ENCODE measurements at regions not wholly inside any gene's neighbourhood (a gene's known extent, or its start where the extent isn't known, plus 50 kb on each side); places are given as distances from the start of the nearest gene placed in this dataset.

- DNase-seq, result no peak
- Histone ChIP-seq H3K9me3 (no peaks in the 10 kb centered on the region), H3K36me3 (no peaks in the 10 kb centered on the region), H3K4me1 (peaks cover 0 to 23% (median 6%) of the 10 kb centered on the region in 4 donors), H3K4me3 (no peak overlapping the region), H3K27ac (peak overlapping the region in 1 of 4 donors; percentile 42), H3K27me3 (no peaks in the 10 kb centered on the region)
- 70 to 72% methylated on average over 1 of the region's 1 CpG for WGBS, 2 donors
- TF ChIP-seq POLR2AphosphoS5 (IDR thresholded peaks at IDR 0.05) (peak in 3 of 4 donors; percentile 63 to 82 (median 66)), POLR2A (IDR thresholded peaks at IDR 0.05) (no peak), CTCF (IDR thresholded peaks at IDR 0.05) (no peak), EP300 (IDR thresholded peaks at IDR 0.05) (peak in 1 of 4 donors; percentile 21)
- intact Hi-C loops (cut with DNase I), result no loop called here
Observed at GRCh38 chr4:136709897-136710296, 822.4 kb downstream of the PCDH18 start.

GRCh38 chr4:136706942-136707341, 825.4 kb downstream of the PCDH18 start:
- Histone ChIP-seq H3K27me3 (no peaks in the 10 kb centered on the region), H3K36me3 (no peaks in the 10 kb centered on the region), H3K4me3 (no peak overlapping the region), H3K9me3 (no peaks in the 10 kb centered on the region), H3K27ac (no peak overlapping the region), H3K4me1 (peaks cover 0 to 20% (median 6%) of the 10 kb centered on the region in 4 donors)
- intact Hi-C loops (cut with DNase I), result no loop called here
- 90 to 93% methylated on average over 7 of the region's 7 CpGs for WGBS, 2 donors
- TF ChIP-seq POLR2A (IDR thresholded peaks at IDR 0.05), result no peak
- no peak for TF ChIP-seq POLR2AphosphoS5 (IDR thresholded peaks at IDR 0.05)
- TF ChIP-seq CTCF (IDR thresholded peaks at IDR 0.05), result no peak
- DNase-seq, result no peak

GRCh38 chr4:136699905-136700304, 832.4 kb downstream of the PCDH18 start:
- Histone ChIP-seq H3K9me3 (no peaks in the 10 kb centered on the region), H3K27ac (no peak overlapping the region), H3K4me3 (no peak overlapping the region), H3K36me3 (no peaks in the 10 kb centered on the region), H3K4me1 (no peaks in the 10 kb centered on the region), H3K27me3 (no peaks in the 10 kb centered on the region)
- WGBS, 2 donors, result 89 to 90% methylated on average over 3 of the region's 3 CpGs
- no peak for DNase-seq
- TF ChIP-seq POLR2AphosphoS5 (IDR thresholded peaks at IDR 0.05), result no peak
- TF ChIP-seq EP300 (IDR thresholded peaks at IDR 0.05), result no peak
- no peak for TF ChIP-seq CTCF (IDR thresholded peaks at IDR 0.05)
- TF ChIP-seq POLR2A (IDR thresholded peaks at IDR 0.05), result no peak
- intact Hi-C loops (cut with DNase I), result no loop called here

GRCh38 chr4:136691607-136692006, 840.7 kb downstream of the PCDH18 start:
- no peaks in the 10 kb centered on the region for H3K36me3 ChIP-seq
- H3K27me3 ChIP-seq, result no peaks in the 10 kb centered on the region
- intact Hi-C loops (cut with DNase I), result no loop called here
- DNase-seq, result no peak
- H3K27ac ChIP-seq, result no peak overlapping the region
- no peak overlapping the region for H3K4me3 ChIP-seq
- WGBS, 2 donors, result 13 to 68% methylated on average over 3 of the region's 3 CpGs
- TF ChIP-seq EP300 (IDR thresholded peaks at IDR 0.05) (no peak), POLR2A (IDR thresholded peaks at IDR 0.05) (no peak), POLR2AphosphoS5 (IDR thresholded peaks at IDR 0.05) (no peak), CTCF (IDR thresholded peaks at IDR 0.05) (no peak)
- H3K4me1 ChIP-seq, result no peaks in the 10 kb centered on the region
- no peaks in the 10 kb centered on the region for H3K9me3 ChIP-seq

- Histone ChIP-seq H3K4me1 (no peaks in the 10 kb centered on the region), H3K36me3 (no peaks in the 10 kb centered on the region), H3K27ac (no peak overlapping the region), H3K27me3 (no peaks in the 10 kb centered on the region), H3K9me3 (no peaks in the 10 kb centered on the region), H3K4me3 (no peak overlapping the region)
- intact Hi-C loops (cut with DNase I), result no loop called here
- 9 to 46% methylated on average over 1 of the region's 1 CpG for whole genome bisulfite sequencing, 2 donors
- DNase-seq, result no peak
- TF ChIP-seq CTCF (IDR thresholded peaks at IDR 0.05), result no peak
- TF ChIP-seq POLR2AphosphoS5 (IDR thresholded peaks at IDR 0.05), result no peak
Observed at GRCh38 chr4:136690360-136690759, 841.9 kb downstream of the PCDH18 start.
